ENCODE measurements at regions not wholly inside any gene's neighbourhood (a gene's known extent, or its start where the extent isn't known, plus 50 kb on each side); places are given as distances from the start of the nearest gene placed in this dataset.

- TF ChIP-seq, protein P1, sequence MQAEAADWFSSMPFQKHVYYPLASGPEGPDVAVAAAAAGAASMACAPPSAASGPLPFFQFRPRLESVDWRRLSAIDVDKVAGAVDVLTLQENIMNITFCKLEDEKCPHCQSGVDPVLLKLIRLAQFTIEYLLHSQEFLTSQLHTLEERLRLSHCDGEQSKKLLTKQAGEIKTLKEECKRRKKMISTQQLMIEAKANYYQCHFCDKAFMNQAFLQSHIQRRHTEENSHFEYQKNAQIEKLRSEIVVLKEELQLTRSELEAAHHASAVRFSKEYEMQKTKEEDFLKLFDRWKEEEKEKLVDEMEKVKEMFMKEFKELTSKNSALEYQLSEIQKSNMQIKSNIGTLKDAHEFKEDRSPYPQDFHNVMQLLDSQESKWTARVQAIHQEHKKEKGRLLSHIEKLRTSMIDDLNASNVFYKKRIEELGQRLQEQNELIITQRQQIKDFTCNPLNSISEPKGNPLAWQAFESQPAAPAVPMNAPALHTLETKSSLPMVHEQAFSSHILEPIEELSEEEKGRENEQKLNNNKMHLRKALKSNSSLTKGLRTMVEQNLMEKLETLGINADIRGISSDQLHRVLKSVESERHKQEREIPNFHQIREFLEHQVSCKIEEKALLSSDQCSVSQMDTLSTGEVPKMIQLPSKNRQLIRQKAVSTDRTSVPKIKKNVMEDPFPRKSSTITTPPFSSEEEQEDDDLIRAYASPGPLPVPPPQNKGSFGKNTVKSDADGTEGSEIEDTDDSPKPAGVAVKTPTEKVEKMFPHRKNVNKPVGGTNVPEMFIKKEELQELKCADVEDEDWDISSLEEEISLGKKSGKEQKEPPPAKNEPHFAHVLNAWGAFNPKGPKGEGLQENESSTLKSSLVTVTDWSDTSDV (CRISPR knock-in tag; IDR thresholded peaks at IDR 0.05): no peak
These were observed 69.6 kb downstream of the ETAA1 start (continued) for GRCh38 chr2:67466734-67467133.

DNA sequence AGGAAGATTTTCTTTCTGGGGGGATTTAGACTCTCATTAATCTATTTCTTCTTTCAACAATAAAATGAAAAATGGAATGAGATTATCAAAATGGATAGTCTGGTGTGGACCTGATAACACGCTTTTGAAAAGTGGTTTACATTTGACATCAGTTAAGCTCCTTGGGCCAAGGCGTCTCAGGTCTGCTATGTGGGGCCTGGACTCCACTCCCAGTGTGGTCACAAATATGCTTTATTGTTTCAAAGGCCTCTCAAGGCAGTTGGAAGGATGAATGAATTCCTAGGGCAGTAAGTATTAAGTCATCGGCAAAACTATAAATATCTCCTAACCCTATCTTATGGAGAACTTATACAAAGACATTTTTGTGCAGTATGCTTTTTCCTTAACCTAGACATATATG lies 74.5 kb downstream of the ETAA1 start:
- ATAC-seq: no peak

More for the DNA sequence above, 74.5 kb downstream of the ETAA1 start:
- Histone ChIP-seq H2AFZ (ENCODE audit: low read length) (no peak overlapping the region), H3K27ac (ENCODE audit: extremely low read length, insufficient read depth, low read length) (no peak overlapping the region), H4K20me1 (ENCODE audit: insufficient read depth, low read length) (no peaks in the 10 kb centered on the region), H3K9me3 (ENCODE audit: low read length) (no peaks in the 10 kb centered on the region), H3K36me3 (replicated peaks in 1 of 2; ENCODE audit: control insufficient read depth in 1 of 2, insufficient read depth in 2 of 2, low read length in 2 of 2) (no peaks in the 10 kb centered on the region), H3K79me2 (ENCODE audit: insufficient read depth, low read length) (no peaks in the 10 kb centered on the region), H3K27me3 (ENCODE audit: control insufficient read depth in 1 of 2, insufficient read depth in 2 of 2, low read length in 2 of 2) (no peaks in the 10 kb centered on the region), H3K4me3 (replicated peaks in 1 of 3; ENCODE audit: insufficient read depth in 1 of 3, low read depth in 2 of 3, low read length in 3 of 3) (no peak overlapping the region), H3K4me2 (ENCODE audit: low read depth, low read length) (no peak overlapping the region), H3K9ac (ENCODE audit: insufficient read depth, low read depth, low read length) (no peak overlapping the region), H3K4me1 (ENCODE audit: insufficient read depth, low read length) (no peaks in the 10 kb centered on the region)
- POLR2A ChIA-PET: no interaction called here
- FAIRE-seq (no peak), DNase-seq (ENCODE audit: low spot score) (no peak)
- in situ Hi-C loops (cut with HindIII; ENCODE audit: extremely low pct_ligation_motif_present, low pct_unique_long_range_greater_than_20kb): no loop called here
- intact Hi-C loops (cut with micrococcal nuclease; ENCODE audit: unreplicated experiment): no loop called here
- no TSS peak for BruUV-seq (replicated peaks)
- 1% methylated on average over 3 of the region's 3 CpGs for WGBS (ENCODE audit: low lambda C conversion rate)
- no peak for TF ChIP-seq HHEX (CRISPR knock-in tag; IDR thresholded peaks at IDR 0.05)
- no peak for TF ChIP-seq ZSCAN21 (CRISPR knock-in tag; IDR thresholded peaks at IDR 0.05; ENCODE audit: borderline replicate concordance)
- no peak for TF ChIP-seq KLF16 (CRISPR knock-in tag; IDR thresholded peaks at IDR 0.05)
- no peak for TF ChIP-seq ZNF597 (CRISPR knock-in tag; IDR thresholded peaks at IDR 0.05)
- no peak for TF ChIP-seq ZNF382 (CRISPR knock-in tag; IDR thresholded peaks at IDR 0.05; ENCODE audit: borderline replicate concordance)
- no peak for TF ChIP-seq ZNF513 (CRISPR knock-in tag; conservative IDR thresholded peaks at IDR 0.05)
- TF ChIP-seq RNF219 (CRISPR knock-in tag; IDR thresholded peaks at IDR 0.05): no peak
- TF ChIP-seq ZNF674 (CRISPR knock-in tag; IDR thresholded peaks at IDR 0.05; ENCODE audit: low read depth): no peak
- no peak for TF ChIP-seq POLR2AphosphoS5 (IDR thresholded peaks at IDR 0.05; ENCODE audit: low read depth, low read length)
- no peak for TF ChIP-seq IKZF1 (IDR thresholded peaks at IDR 0.05)
- CTCF ChIA-PET (ENCODE audit: low intra/inter-chr PET ratio, low total read pairs): no interaction called here
